Esophagus squamous epithelium (tissue), 5 donors: ENCODE measurements at regions not wholly inside any gene's neighbourhood (a gene's known extent, or its start where the extent isn't known, plus 50 kb on each side); places are given as distances from the start of the nearest gene placed in this dataset.

ENCODE experiments used
- DNase-seq: peaks from one replicate; lab custom pipeline; 2025; lab: John Stamatoyannopoulos, UW
- H3K27ac ChIP-seq, 4 donors: fragments of 200-600 bp; sonication (generic); one replicate each; pipeline ENCODE4 v1.5.1; 2016 to 2019; ENCODE audit warnings: mild to moderate bottlenecking in 1 of 4
- H3K27me3 ChIP-seq, 4 donors: fragments of 200-600 bp; sonication (generic); 1 replicate in 3 of 4; 2 replicates in 1 of 4; pipeline versions ENCODE4 v1.5.1 to v1.6.0; 2017 to 2021; ENCODE audit warnings: antibody characterized with exemption in 1 of 4
- H3K36me3 ChIP-seq, 3 donors: fragments of 200-600 bp; sonication (generic); one replicate each; pipeline ENCODE4 v1.5.1; 2016 to 2019
- H3K4me1 ChIP-seq, 3 donors: fragments of 200-600 bp; sonication (generic); one replicate each; pipeline ENCODE4 v1.5.1; 2017 to 2019
- H3K4me3 ChIP-seq, 4 donors: fragments of 200-600 bp; sonication (generic); 1 replicate in 3 of 4; 2 replicates in 1 of 4; pipeline ENCODE4 v1.5.1; 2016 to 2019; ENCODE audit warnings: mild to moderate bottlenecking in 2 of 4, moderate library complexity in 1 of 4
- H3K9me3 ChIP-seq, 3 donors: fragments of 200-600 bp; sonication (generic); one replicate each; pipeline ENCODE4 v1.5.1; 2016 to 2019
- POLR2A ChIP-seq, 4 donors: fragments of 450-650 bp; IDR thresholded peaks; one replicate each; pipeline ENCODE4 v1.6.1; 2017; ENCODE audit warnings: antibody characterized with exemption in 4 of 4, mild to moderate bottlenecking in 4 of 4, moderate library complexity in 3 of 4
- WGBS, 2 donors: methylation state at CpG; one replicate each; pipeline ENCODE4 v1.1.5; 2018; 5-methylcytosine and 5-hydroxymethylcytosine counted together
- intact Hi-C: fragments of 100-400 bp; cut with DNase I; formaldehyde crosslinking; loops from one replicate; pipeline ENCODE4 v1.15.0; 2022
- TF ChIP-seq, protein P1 (sequence below), 6 experiments: fragments of 450-650 bp in 4 of 6; fragments of 200-600 bp in 2 of 6; sonication (generic) in 2 of 6; IDR thresholded peaks; one replicate each; pipeline ENCODE4 v1.5.1; 2016 to 2019; ENCODE audit warnings: antibody characterized with exemption in 6 of 6, mild to moderate bottlenecking in 4 of 6, moderate library complexity in 4 of 6
- donor health status: DM: yes; HTN: yes; CAD: no.

- peaks cover 0 to 27% (median 5%) of the 10 kb centered on the region in 3 donors for H3K4me1 ChIP-seq
- TF ChIP-seq, protein P1, sequence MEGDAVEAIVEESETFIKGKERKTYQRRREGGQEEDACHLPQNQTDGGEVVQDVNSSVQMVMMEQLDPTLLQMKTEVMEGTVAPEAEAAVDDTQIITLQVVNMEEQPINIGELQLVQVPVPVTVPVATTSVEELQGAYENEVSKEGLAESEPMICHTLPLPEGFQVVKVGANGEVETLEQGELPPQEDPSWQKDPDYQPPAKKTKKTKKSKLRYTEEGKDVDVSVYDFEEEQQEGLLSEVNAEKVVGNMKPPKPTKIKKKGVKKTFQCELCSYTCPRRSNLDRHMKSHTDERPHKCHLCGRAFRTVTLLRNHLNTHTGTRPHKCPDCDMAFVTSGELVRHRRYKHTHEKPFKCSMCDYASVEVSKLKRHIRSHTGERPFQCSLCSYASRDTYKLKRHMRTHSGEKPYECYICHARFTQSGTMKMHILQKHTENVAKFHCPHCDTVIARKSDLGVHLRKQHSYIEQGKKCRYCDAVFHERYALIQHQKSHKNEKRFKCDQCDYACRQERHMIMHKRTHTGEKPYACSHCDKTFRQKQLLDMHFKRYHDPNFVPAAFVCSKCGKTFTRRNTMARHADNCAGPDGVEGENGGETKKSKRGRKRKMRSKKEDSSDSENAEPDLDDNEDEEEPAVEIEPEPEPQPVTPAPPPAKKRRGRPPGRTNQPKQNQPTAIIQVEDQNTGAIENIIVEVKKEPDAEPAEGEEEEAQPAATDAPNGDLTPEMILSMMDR (IDR thresholded peaks at IDR 0.05) = no peak
- TF ChIP-seq POLR2A (IDR thresholded peaks at IDR 0.05) = no peak
- H3K4me3 ChIP-seq = no peak overlapping the region
- intact Hi-C loops = no loop called here
- H3K9me3 ChIP-seq = no peaks in the 10 kb centered on the region
- H3K36me3 ChIP-seq = no peaks in the 10 kb centered on the region
- H3K27me3 ChIP-seq = no peaks in the 10 kb centered on the region
- H3K27ac ChIP-seq = no peak overlapping the region
- WGBS, 2 donors = 56 to 67% methylated on average over 2 of the region's 2 CpGs
- no peak for DNase-seq
Observed at GRCh38 chr2:146918280-146918679, 926.5 kb upstream of the ACVR2A start.

DNA sequence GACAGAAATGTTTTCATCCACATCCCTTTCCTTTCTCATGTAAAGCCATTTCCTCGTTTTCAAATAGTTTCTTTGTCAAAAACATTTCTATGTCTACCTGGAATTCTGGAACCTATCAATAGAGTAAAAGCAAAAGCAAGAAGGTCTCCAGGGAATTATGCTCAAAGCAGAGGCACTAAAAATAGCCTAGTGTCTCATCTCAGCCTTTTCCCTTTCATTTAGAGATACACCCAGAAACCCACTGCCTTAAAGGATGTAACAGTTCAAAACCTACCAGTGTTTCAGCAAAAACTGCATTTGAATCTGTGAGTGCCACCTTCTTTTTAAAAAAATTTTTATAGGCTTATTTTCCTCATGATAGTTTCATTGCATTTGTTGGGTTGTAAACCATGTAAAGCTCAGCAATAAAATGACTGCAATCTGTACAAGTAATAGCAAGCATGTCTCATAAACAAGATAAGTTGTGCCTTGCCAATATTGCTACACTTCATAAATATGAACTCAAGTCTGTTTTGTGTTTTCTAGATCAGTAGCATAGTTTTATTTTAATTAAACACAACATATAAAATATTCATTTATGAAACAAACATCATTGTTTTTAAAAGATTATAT lies 927.3 kb upstream of the ACVR2A start:
- intact Hi-C loops = no loop called here
- H3K36me3 ChIP-seq = no peaks in the 10 kb centered on the region

GRCh38 chr2:146916914-146917313 lies 927.9 kb upstream of the ACVR2A start:
- TF ChIP-seq POLR2A (IDR thresholded peaks at IDR 0.05) = no peak
- TF ChIP-seq, protein P1 (IDR thresholded peaks at IDR 0.05) = no peak
- peak overlapping the region in 3 of 4 donors; percentile 11 to 56 (median 19) for H3K27ac ChIP-seq
- H3K36me3 ChIP-seq = no peaks in the 10 kb centered on the region
- WGBS, 2 donors = 41 to 54% methylated on average over 7 of the region's 7 CpGs
- no peaks in the 10 kb centered on the region for H3K9me3 ChIP-seq
- intact Hi-C loops = no loop called here
- no peak overlapping the region for H3K4me3 ChIP-seq
- H3K4me1 ChIP-seq = peaks cover 0 to 27% (median 5%) of the 10 kb centered on the region in 3 donors
- no peaks in the 10 kb centered on the region for H3K27me3 ChIP-seq
- DNase-seq = no peak

More for the DNA sequence above, 927.3 kb upstream of the ACVR2A start:
- Histone ChIP-seq H3K27ac (peak overlapping the region in 3 of 4 donors; percentile 11 to 56 (median 19)), H3K9me3 (no peaks in the 10 kb centered on the region), H3K27me3 (no peaks in the 10 kb centered on the region), H3K4me1 (peaks cover 0 to 27% (median 5%) of the 10 kb centered on the region in 3 donors), H3K4me3 (no peak overlapping the region)
- 14 to 30% methylated on average over 1 of the region's 1 CpG for WGBS, 2 donors
- no peak for DNase-seq
- TF ChIP-seq, protein P1 (IDR thresholded peaks at IDR 0.05) = no peak
- TF ChIP-seq POLR2A (IDR thresholded peaks at IDR 0.05) = no peak

- peaks cover 0 to 27% (median 5%) of the 10 kb centered on the region in 3 donors for H3K4me1 ChIP-seq
- H3K4me3 ChIP-seq = no peak overlapping the region
- H3K27me3 ChIP-seq = no peaks in the 10 kb centered on the region
- TF ChIP-seq, protein P1 (IDR thresholded peaks at IDR 0.05) = no peak
- no peak for TF ChIP-seq POLR2A (IDR thresholded peaks at IDR 0.05)
- DNase-seq = no peak
- intact Hi-C loops = no loop called here
- WGBS, 2 donors = 76 to 84% methylated on average over 3 of the region's 3 CpGs
- no peaks in the 10 kb centered on the region for H3K36me3 ChIP-seq
- no peaks in the 10 kb centered on the region for H3K9me3 ChIP-seq
- H3K27ac ChIP-seq = no peak overlapping the region
Observed at GRCh38 chr2:146913476-146913875, 931.4 kb upstream of the ACVR2A start.

DNA sequence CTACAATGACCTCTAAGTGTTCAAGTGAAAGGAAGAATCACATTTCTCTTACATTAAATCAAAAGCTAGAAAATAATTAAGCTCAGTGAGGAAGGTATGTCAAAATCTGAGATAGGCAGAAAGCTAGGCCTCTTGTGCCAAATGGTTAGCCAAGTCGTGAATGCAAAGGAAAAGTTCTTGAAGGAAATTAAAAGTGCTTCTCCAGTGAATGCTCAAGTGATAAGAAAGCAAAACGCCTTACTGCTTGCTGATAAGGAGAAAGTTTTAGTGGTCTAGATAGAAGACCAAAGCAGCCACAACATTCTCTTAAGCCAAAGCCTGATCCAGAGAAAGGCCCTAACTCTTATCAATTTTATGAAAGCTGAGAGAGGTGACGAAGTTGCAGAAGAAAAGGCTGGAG lies 932.3 kb upstream of the ACVR2A start:
- Histone ChIP-seq H3K36me3 (no peaks in the 10 kb centered on the region), H3K4me3 (no peak overlapping the region), H3K27me3 (no peaks in the 10 kb centered on the region), H3K9me3 (no peaks in the 10 kb centered on the region), H3K27ac (no peak overlapping the region), H3K4me1 (peaks cover 0 to 17% (median 5%) of the 10 kb centered on the region in 3 donors)
- WGBS, 2 donors = 77 to 83% methylated on average over 3 of the region's 3 CpGs
- intact Hi-C loops = no loop called here
- TF ChIP-seq POLR2A (IDR thresholded peaks at IDR 0.05) = no peak
- TF ChIP-seq, protein P1 (IDR thresholded peaks at IDR 0.05) = no peak
- no peak for DNase-seq
